ENCODE measurements at regions not wholly inside any gene's neighbourhood (a gene's known extent, or its start where the extent isn't known, plus 50 kb on each side); places are given as distances from the start of the nearest gene placed in this dataset.

GRCh38 chr12:22881878-22882385 is 257.0 kb downstream of the ETNK1 start:
- no peak for DNase-seq (ENCODE audit: low read depth)

GRCh38 chr12:22882559-22882958 is 257.6 kb downstream of the ETNK1 start:
- no peak for DNase-seq (ENCODE audit: low read depth)
- no peak overlapping the region for H3K4me3 ChIP-seq (ENCODE audit: low read depth, low read length)

More at GRCh38 chr12:22881878-22882385, 257.0 kb downstream of the ETNK1 start:
- no peak overlapping the region for H3K4me3 ChIP-seq (ENCODE audit: low read depth, low read length)

- no peak for DNase-seq (ENCODE audit: low read depth)
- no peak overlapping the region for H3K4me3 ChIP-seq (ENCODE audit: low read depth, low read length)
Measured at GRCh38 chr12:22893878-22894277, 268.9 kb downstream of the ETNK1 start.

GRCh38 chr12:22899184-22899583 is 274.2 kb downstream of the ETNK1 start:
- no peak for DNase-seq (ENCODE audit: low read depth)
- H3K4me3 ChIP-seq (ENCODE audit: low read depth, low read length) = no peak overlapping the region

GRCh38 chr12:22900401-22900800 is 275.4 kb downstream of the ETNK1 start:
- DNase-seq (ENCODE audit: low read depth) = no peak
- no peak overlapping the region for H3K4me3 ChIP-seq (ENCODE audit: low read depth, low read length)

GRCh38 chr12:22904485-22904884 is 279.5 kb downstream of the ETNK1 start:
- DNase-seq (ENCODE audit: low read depth) = no peak
- no peak overlapping the region for H3K4me3 ChIP-seq (ENCODE audit: low read depth, low read length)

- no peak for DNase-seq (ENCODE audit: low read depth)
- no peak overlapping the region for H3K4me3 ChIP-seq (ENCODE audit: low read depth, low read length)
Measured at GRCh38 chr12:22916241-22916640, 291.3 kb downstream of the ETNK1 start.

GRCh38 chr12:22916815-22917214 is 291.8 kb downstream of the ETNK1 start:
- no peak for DNase-seq (ENCODE audit: low read depth)
- no peak overlapping the region for H3K4me3 ChIP-seq (ENCODE audit: low read depth, low read length)

- no peak for DNase-seq (ENCODE audit: low read depth)
- H3K4me3 ChIP-seq (ENCODE audit: low read depth, low read length) = no peak overlapping the region
Measured at GRCh38 chr12:22919883-22920282, 294.9 kb downstream of the ETNK1 start.

GRCh38 chr12:22923768-22924167 is 298.8 kb downstream of the ETNK1 start:
- no peak for DNase-seq (ENCODE audit: low read depth)
- no peak overlapping the region for H3K4me3 ChIP-seq (ENCODE audit: low read depth, low read length)

GRCh38 chr12:22924391-22924790 is 299.4 kb downstream of the ETNK1 start:
- H3K4me3 ChIP-seq (ENCODE audit: low read depth, low read length) = no peak overlapping the region
- DNase-seq (ENCODE audit: low read depth) = no peak

- DNase-seq (ENCODE audit: low read depth) = no peak
- H3K4me3 ChIP-seq (ENCODE audit: low read depth, low read length) = no peak overlapping the region
Measured at GRCh38 chr12:22925623-22926022, 300.7 kb downstream of the ETNK1 start.

GRCh38 chr12:22932431-22932830 is 307.5 kb downstream of the ETNK1 start:
- no peak overlapping the region for H3K4me3 ChIP-seq (ENCODE audit: low read depth, low read length)
- DNase-seq (ENCODE audit: low read depth) = no peak

GRCh38 chr12:22935090-22935489 is 310.1 kb downstream of the ETNK1 start:
- DNase-seq (ENCODE audit: low read depth) = no peak
- no peak overlapping the region for H3K4me3 ChIP-seq (ENCODE audit: low read depth, low read length)

GRCh38 chr12:22935501-22935900 is 310.5 kb downstream of the ETNK1 start:
- H3K4me3 ChIP-seq (ENCODE audit: low read depth, low read length) = no peak overlapping the region
- no peak for DNase-seq (ENCODE audit: low read depth)

GRCh38 chr12:22938323-22938722 is 313.4 kb downstream of the ETNK1 start:
- no peak for DNase-seq (ENCODE audit: low read depth)
- no peak overlapping the region for H3K4me3 ChIP-seq (ENCODE audit: low read depth, low read length)

- no peak for DNase-seq (ENCODE audit: low read depth)
- no peak overlapping the region for H3K4me3 ChIP-seq (ENCODE audit: low read depth, low read length)
Measured at GRCh38 chr12:22951206-22951605, 326.2 kb downstream of the ETNK1 start.

GRCh38 chr12:22956690-22957089 is 331.7 kb downstream of the ETNK1 start:
- no peak for DNase-seq (ENCODE audit: low read depth)
- no peak overlapping the region for H3K4me3 ChIP-seq (ENCODE audit: low read depth, low read length)

GRCh38 chr12:22967171-22967570 is 342.2 kb downstream of the ETNK1 start:
- DNase-seq (ENCODE audit: low read depth) = no peak
- no peak overlapping the region for H3K4me3 ChIP-seq (ENCODE audit: low read depth, low read length)

- DNase-seq (ENCODE audit: low read depth) = no peak
- no peak overlapping the region for H3K4me3 ChIP-seq (ENCODE audit: low read depth, low read length)
Measured at GRCh38 chr12:22969521-22969920, 344.6 kb downstream of the ETNK1 start.

GRCh38 chr12:22971247-22971646 is 346.3 kb downstream of the ETNK1 start:
- H3K4me3 ChIP-seq (ENCODE audit: low read depth, low read length) = no peak overlapping the region
- no peak for DNase-seq (ENCODE audit: low read depth)

GRCh38 chr12:22971701-22972191 is 346.8 kb downstream of the ETNK1 start:
- H3K4me3 ChIP-seq (ENCODE audit: low read depth, low read length) = no peak overlapping the region
- peak; percentile 57 for DNase-seq (ENCODE audit: low read depth)
